K562 (cell line): ENCODE measurements at regions not wholly inside any gene's neighbourhood (a gene's known extent, or its start where the extent isn't known, plus 50 kb on each side); places are given as distances from the start of the nearest gene placed in this dataset.

Experiments
- ETV5 ChIP-seq: sonication (generic); formaldehyde crosslinking; IDR thresholded peaks from 2 replicates; pipeline ENCODE4 v1.4.0; 2020; ENCODE audit warnings: low read depth, mild to moderate bottlenecking, missing genetic modification reagents
- MAFG ChIP-seq: fragments of 450-650 bp; conservative IDR thresholded peaks from 2 replicates; pipeline ENCODE4 v1.6.1; 2016; ENCODE audit warnings: missing genetic modification characterization, missing compliant biosample characterization
- MYNN ChIP-seq, 2 experiments: sonication (generic); formaldehyde crosslinking in 1 of 2; IDR thresholded peaks; 2 replicates each; pipeline versions ENCODE4 v1.5.0 to v1.6.1; 2016 to 2020; ENCODE audit warnings: antibody characterized with exemption in 1 of 2, missing genetic modification reagents in 1 of 2
- SMC3 ChIP-seq: conservative IDR thresholded peaks from 2 replicates; pipeline ENCODE4 v1.6.1; 2011; ENCODE audit warnings: low read depth, low read length, improper control_type of control experiment; ENCODE audit not compliant: insufficient read depth
- SRSF1 ChIP-seq: fragments of 200-400 bp; formaldehyde crosslinking; IDR thresholded peaks from 2 replicates; pipeline ENCODE4 v1.6.1; 2017; ENCODE audit warnings: mild to moderate bottlenecking, low read depth, low read length, moderate library complexity
- ZNF707 ChIP-seq: fragments of 250-450 bp; sonication (Bioruptor Pico); conservative IDR thresholded peaks from 2 replicates; pipeline ENCODE4 v1.8.0; 2022; ENCODE audit warnings: inconsistent platforms, mild to moderate bottlenecking, moderate library complexity
- TF ChIP-seq, protein P1 (sequence below): fragments of 450-650 bp; formaldehyde crosslinking; conservative IDR thresholded peaks from 2 replicates; pipeline ENCODE4 v1.4.0; 2022; ENCODE audit warnings: mild to moderate bottlenecking, missing genetic modification characterization
- TF ChIP-seq, protein P2 (sequence below), 3 experiments: IDR thresholded peaks in 2 of 3; conservative IDR thresholded peaks in 1 of 3; 2 replicates each; pipeline ENCODE4 v1.5.1; 2011 to 2012; ENCODE audit warnings: low read length in 3 of 3, mild to moderate bottlenecking in 3 of 3, control low read depth in 2 of 3, improper control_type of control experiment in 1 of 3, inconsistent platforms in 1 of 3, low read depth in 1 of 3, mixed read lengths in 1 of 3, moderate library complexity in 1 of 3; ENCODE audit not compliant: insufficient read depth in 2 of 3

DNA sequence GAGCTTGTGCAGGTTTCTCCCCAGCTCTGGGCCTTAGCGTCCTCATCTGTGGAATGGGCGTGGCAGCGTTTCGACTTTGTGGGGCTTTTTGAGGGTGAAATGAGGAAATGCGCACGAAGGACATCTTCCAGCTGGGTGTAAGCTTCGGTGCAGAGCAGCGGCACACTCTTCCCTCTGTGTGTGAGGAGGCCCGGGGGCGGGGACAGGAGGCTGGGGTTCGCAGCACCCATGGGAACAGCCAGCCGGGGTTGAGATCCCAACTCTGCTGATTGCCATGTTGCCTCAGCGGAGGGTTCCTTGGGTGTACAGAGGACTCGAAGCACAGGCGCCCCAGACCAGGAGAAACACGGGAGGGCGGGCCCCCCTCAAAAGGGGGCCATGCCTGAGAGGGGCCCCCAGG is 265.6 kb downstream of the NSG2 start:
- TF ChIP-seq, protein P1, sequence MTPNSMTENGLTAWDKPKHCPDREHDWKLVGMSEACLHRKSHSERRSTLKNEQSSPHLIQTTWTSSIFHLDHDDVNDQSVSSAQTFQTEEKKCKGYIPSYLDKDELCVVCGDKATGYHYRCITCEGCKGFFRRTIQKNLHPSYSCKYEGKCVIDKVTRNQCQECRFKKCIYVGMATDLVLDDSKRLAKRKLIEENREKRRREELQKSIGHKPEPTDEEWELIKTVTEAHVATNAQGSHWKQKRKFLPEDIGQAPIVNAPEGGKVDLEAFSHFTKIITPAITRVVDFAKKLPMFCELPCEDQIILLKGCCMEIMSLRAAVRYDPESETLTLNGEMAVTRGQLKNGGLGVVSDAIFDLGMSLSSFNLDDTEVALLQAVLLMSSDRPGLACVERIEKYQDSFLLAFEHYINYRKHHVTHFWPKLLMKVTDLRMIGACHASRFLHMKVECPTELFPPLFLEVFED: no peak
- TF ChIP-seq SRSF1 (no peak), SMC3 (no peak), MAFG (tag) (no peak), ETV5 (CRISPR knock-in tag) (no peak), MYNN (IDR thresholded peaks at IDR 0.05) (no peak), MYNN (CRISPR knock-in tag; IDR thresholded peaks at IDR 0.05) (no peak), ZNF707 (CRISPR knock-in tag) (no peak)
- TF ChIP-seq, protein P2, sequence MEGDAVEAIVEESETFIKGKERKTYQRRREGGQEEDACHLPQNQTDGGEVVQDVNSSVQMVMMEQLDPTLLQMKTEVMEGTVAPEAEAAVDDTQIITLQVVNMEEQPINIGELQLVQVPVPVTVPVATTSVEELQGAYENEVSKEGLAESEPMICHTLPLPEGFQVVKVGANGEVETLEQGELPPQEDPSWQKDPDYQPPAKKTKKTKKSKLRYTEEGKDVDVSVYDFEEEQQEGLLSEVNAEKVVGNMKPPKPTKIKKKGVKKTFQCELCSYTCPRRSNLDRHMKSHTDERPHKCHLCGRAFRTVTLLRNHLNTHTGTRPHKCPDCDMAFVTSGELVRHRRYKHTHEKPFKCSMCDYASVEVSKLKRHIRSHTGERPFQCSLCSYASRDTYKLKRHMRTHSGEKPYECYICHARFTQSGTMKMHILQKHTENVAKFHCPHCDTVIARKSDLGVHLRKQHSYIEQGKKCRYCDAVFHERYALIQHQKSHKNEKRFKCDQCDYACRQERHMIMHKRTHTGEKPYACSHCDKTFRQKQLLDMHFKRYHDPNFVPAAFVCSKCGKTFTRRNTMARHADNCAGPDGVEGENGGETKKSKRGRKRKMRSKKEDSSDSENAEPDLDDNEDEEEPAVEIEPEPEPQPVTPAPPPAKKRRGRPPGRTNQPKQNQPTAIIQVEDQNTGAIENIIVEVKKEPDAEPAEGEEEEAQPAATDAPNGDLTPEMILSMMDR (IDR thresholded peaks at IDR 0.05 in 2 of 3, conservative IDR thresholded peaks at IDR 0.05 in 1 of 3; ENCODE audit: insufficient read depth in 2 of 3, low read depth in 1 of 3, low read length in 3 of 3): no peak
